Vagina (tissue), 2 donors: ENCODE measurements at regions not wholly inside any gene's neighbourhood (a gene's known extent, or its start where the extent isn't known, plus 50 kb on each side); places are given as distances from the start of the nearest gene placed in this dataset.

ENCODE experiments used
- DNase-seq, 2 donors: peaks; one replicate each; pipeline ENCODE4 v3.0.0-alpha.2; 2017; ENCODE audit errors: extremely low spot score in 2 of 2
- H3K27ac ChIP-seq: fragments of 200-600 bp; sonication (generic); one replicate; pipeline ENCODE4 v1.5.1; 2019
- H3K27me3 ChIP-seq: fragments of 200-600 bp; sonication (generic); one replicate; pipeline ENCODE4 v1.5.1; 2019
- H3K36me3 ChIP-seq, 2 donors: fragments of 200-600 bp; sonication (generic); one replicate each; pipeline ENCODE4 v1.5.1; 2017 to 2019
- H3K4me1 ChIP-seq: fragments of 200-600 bp; sonication (generic); one replicate; pipeline ENCODE4 v1.5.1; 2019
- H3K4me3 ChIP-seq, 2 donors: fragments of 200-600 bp; sonication (generic); 1 replicate in 1 of 2; 2 replicates in 1 of 2; pipeline ENCODE4 v1.5.1; 2016 to 2019
- H3K9me3 ChIP-seq: fragments of 200-600 bp; sonication (generic); one replicate; pipeline ENCODE4 v1.5.1; 2019
- POLR2A ChIP-seq, 2 donors: fragments of 450-650 bp; IDR thresholded peaks; one replicate each; pipeline ENCODE4 v1.6.1; 2017; ENCODE audit warnings: antibody characterized with exemption in 2 of 2, mild to moderate bottlenecking in 2 of 2, moderate library complexity in 2 of 2
- POLR2AphosphoS5 ChIP-seq, 2 donors: sonication (generic); formaldehyde crosslinking; IDR thresholded peaks; one replicate each; pipeline ENCODE4 v1.9.0; 2017; ENCODE audit warnings: antibody characterized with exemption in 2 of 2, mild to moderate bottlenecking in 2 of 2, low read depth in 1 of 2; ENCODE audit not compliant: insufficient read depth in 1 of 2
- intact Hi-C: fragments of 100-400 bp; cut with DNase I; formaldehyde crosslinking; loops from one replicate; pipeline ENCODE4 v1.15.1; 2023
- TF ChIP-seq, protein P1 (sequence below), 3 experiments: fragments of 450-650 bp in 2 of 3; fragments of 200-600 bp in 1 of 3; sonication (generic) in 1 of 3; IDR thresholded peaks; one replicate each; pipeline ENCODE4 v1.5.1; 2017 to 2019; ENCODE audit warnings: antibody characterized with exemption in 3 of 3, mild to moderate bottlenecking in 2 of 3, moderate library complexity in 2 of 3

DNA sequence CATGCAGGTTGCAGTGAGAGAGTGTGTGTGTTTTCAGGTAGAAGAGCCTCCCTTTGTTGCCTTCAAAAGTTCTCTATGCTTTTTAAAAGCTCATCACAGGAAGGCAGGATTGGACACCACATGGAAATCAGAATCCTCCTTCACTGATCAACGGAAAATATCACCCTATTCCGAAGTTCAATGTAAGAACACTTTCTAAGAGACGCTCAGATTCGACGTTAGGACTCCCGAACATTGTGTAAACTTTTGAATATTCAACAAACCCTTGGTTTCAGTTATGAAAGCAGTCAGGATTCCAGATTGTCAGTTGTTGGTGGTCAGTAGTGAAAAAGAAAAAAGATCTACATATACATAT lies 561.4 kb upstream of the ID2 start:
- Histone ChIP-seq H3K9me3 (no peaks in the 10 kb centered on the region), H3K4me1 (peaks cover 43% of the 10 kb centered on the region)
- intact Hi-C loops = no loop called here

DNA sequence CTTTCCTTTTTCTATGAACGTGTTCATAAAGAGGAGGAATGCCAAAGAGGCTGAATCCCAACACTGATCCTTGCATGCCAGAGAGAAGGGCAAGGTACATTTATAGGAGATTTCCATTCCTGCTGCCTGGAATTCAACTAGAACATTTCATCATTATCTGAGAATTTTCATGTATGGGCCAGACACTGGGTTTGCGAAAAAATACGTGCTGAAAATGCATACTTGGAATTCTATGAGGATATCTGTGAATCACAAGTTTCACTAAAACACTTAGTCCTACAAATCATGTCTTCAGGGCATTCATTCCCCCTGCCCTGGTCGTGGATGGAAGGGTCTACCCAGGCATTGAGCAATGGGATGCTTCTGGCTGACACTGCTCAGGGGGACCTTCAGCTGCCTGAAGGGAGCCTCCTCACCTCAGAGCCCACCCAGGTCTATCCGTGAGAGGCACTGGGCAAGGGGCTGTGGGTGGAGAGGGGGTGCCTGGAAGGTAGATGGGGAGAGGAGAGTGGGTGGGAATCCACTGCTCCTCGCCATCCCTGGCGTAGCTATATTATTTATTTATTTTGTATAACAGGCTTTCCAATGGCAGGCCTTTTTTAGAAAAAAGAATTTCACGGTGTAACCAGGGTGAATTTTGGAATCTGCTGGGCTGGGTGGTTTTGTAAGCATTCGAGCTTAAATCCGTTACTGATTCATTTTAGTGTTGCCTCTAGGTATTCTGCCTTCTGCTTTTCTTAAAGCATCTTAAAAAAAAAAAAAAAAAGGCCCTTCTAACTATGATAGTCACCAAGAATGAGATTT lies 560.6 kb upstream of the ID2 start:
- no peaks in the 10 kb centered on the region for H3K36me3 ChIP-seq
- TF ChIP-seq POLR2AphosphoS5 (IDR thresholded peaks at IDR 0.05; ENCODE audit: insufficient read depth in 1 of 2, low read depth in 1 of 2) = no peak
- TF ChIP-seq, protein P1, sequence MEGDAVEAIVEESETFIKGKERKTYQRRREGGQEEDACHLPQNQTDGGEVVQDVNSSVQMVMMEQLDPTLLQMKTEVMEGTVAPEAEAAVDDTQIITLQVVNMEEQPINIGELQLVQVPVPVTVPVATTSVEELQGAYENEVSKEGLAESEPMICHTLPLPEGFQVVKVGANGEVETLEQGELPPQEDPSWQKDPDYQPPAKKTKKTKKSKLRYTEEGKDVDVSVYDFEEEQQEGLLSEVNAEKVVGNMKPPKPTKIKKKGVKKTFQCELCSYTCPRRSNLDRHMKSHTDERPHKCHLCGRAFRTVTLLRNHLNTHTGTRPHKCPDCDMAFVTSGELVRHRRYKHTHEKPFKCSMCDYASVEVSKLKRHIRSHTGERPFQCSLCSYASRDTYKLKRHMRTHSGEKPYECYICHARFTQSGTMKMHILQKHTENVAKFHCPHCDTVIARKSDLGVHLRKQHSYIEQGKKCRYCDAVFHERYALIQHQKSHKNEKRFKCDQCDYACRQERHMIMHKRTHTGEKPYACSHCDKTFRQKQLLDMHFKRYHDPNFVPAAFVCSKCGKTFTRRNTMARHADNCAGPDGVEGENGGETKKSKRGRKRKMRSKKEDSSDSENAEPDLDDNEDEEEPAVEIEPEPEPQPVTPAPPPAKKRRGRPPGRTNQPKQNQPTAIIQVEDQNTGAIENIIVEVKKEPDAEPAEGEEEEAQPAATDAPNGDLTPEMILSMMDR (IDR thresholded peaks at IDR 0.05) = no peak
- no peaks in the 10 kb centered on the region for H3K27me3 ChIP-seq
- intact Hi-C loops = no loop called here
- peaks cover 46% of the 10 kb centered on the region for H3K4me1 ChIP-seq
- H3K27ac ChIP-seq = no peak overlapping the region
- H3K4me3 ChIP-seq = no peak overlapping the region
- no peak for DNase-seq
- H3K9me3 ChIP-seq = no peaks in the 10 kb centered on the region

More for the DNA sequence above, 561.4 kb upstream of the ID2 start:
- H3K36me3 ChIP-seq = no peaks in the 10 kb centered on the region
- H3K27me3 ChIP-seq = no peaks in the 10 kb centered on the region
- no peak for DNase-seq
- TF ChIP-seq POLR2A (IDR thresholded peaks at IDR 0.05) (no peak), POLR2AphosphoS5 (IDR thresholded peaks at IDR 0.05; ENCODE audit: insufficient read depth in 1 of 2, low read depth in 1 of 2) (no peak)
- peak overlapping the region; percentile 31 for H3K27ac ChIP-seq
- no peak overlapping the region for H3K4me3 ChIP-seq

DNA sequence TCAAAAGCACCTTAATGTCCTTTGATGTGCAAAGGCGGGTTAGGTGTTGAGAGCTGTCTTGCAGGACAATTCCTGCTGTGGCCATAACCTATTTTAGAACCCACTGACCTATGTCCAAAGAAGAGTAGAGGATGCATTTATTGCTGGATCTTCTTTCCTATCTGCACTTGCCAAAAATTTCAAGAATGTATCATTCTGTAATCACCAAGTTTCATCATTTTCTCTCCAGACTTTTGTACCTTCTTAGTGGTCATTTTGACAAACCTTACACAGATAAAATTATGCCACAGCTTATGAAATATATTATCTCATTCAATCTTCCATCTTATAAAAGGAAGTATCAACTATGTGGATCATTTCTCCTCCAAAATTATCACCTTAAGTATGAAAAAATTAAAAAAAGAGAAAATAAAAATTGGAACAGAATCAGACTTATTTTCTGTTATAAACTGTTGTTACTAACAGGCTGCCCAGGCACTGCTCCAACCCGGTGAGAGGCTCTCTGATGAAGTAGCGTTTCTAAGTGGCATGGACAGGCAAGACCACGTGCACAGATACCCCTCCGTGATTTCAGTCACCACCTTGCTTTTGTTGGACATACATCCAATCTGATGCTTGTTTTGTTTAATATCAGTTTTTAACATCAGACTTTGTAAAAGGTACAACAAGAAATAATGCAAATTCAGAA lies 559.9 kb upstream of the ID2 start:
- H3K27me3 ChIP-seq = no peaks in the 10 kb centered on the region
- H3K36me3 ChIP-seq = no peaks in the 10 kb centered on the region
- TF ChIP-seq POLR2A (IDR thresholded peaks at IDR 0.05) (no peak), POLR2AphosphoS5 (IDR thresholded peaks at IDR 0.05; ENCODE audit: insufficient read depth in 1 of 2, low read depth in 1 of 2) (no peak)
- TF ChIP-seq, protein P1 (IDR thresholded peaks at IDR 0.05) = no peak
- no peaks in the 10 kb centered on the region for H3K9me3 ChIP-seq
- peaks cover 47% of the 10 kb centered on the region for H3K4me1 ChIP-seq
- no peak overlapping the region for H3K4me3 ChIP-seq
- peak overlapping the region; percentile 13 for H3K27ac ChIP-seq
- no peak for DNase-seq
- intact Hi-C loops = no loop called here

DNA sequence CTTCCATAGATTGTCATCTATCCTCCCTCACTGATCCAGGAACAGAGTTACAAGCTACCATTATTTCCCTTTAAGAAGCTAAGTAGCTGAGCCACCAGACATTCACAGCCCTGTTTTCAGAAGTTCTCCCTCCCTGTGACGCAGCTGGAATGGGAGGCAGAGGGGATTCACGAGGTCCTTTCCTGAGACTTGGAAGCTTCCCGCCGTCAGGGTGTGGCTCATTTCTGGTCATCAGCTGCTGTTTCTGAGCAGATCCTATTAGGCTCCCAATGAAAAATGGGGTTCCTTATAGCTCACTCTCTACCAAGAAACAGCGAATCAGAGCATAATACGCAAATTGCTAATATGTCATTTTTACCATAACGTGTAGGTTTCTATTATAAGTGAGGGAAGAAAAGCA lies 559.3 kb upstream of the ID2 start:
- Histone ChIP-seq H3K36me3 (no peaks in the 10 kb centered on the region), H3K27ac (peak overlapping the region; percentile 13), H3K4me3 (no peak overlapping the region), H3K4me1 (peaks cover 47% of the 10 kb centered on the region), H3K9me3 (no peaks in the 10 kb centered on the region), H3K27me3 (no peaks in the 10 kb centered on the region)
- DNase-seq = no peak
- intact Hi-C loops = no loop called here
- TF ChIP-seq, protein P1 (IDR thresholded peaks at IDR 0.05) = no peak
- TF ChIP-seq POLR2A (IDR thresholded peaks at IDR 0.05) = no peak
- no peak for TF ChIP-seq POLR2AphosphoS5 (IDR thresholded peaks at IDR 0.05; ENCODE audit: insufficient read depth in 1 of 2, low read depth in 1 of 2)

DNA sequence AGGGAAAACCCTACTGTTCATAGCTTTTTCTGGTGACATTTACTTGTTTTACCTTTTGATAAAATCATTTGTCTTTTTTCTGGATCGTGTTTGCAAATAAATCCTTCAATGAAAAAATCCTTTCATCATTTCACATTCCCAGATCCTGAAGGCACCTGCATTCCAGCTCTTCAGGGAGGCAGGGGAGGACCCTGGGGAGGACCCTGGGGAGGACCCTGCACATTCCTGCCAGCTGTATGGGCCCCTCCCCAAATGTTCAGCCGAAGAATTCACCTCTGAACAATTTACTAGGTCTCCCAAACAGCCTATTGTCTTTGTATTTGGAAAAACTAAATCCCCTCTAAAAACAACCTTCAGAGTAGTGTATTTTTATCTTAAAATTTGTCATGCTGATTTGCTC lies 558.4 kb upstream of the ID2 start:
- Histone ChIP-seq H3K36me3 (no peaks in the 10 kb centered on the region), H3K27ac (peak overlapping the region; percentile 13), H3K9me3 (no peaks in the 10 kb centered on the region), H3K27me3 (no peaks in the 10 kb centered on the region), H3K4me1 (peaks cover 47% of the 10 kb centered on the region), H3K4me3 (no peak overlapping the region)
- DNase-seq = no peak
- TF ChIP-seq, protein P1 (IDR thresholded peaks at IDR 0.05) = no peak
- TF ChIP-seq POLR2A (IDR thresholded peaks at IDR 0.05) (no peak), POLR2AphosphoS5 (IDR thresholded peaks at IDR 0.05; ENCODE audit: insufficient read depth in 1 of 2, low read depth in 1 of 2) (no peak)
- intact Hi-C loops = no loop called here
